Neutrophil (primary cell): ENCODE measurements at regions not wholly inside any gene's neighbourhood (a gene's known extent, or its start where the extent isn't known, plus 50 kb on each side); places are given as distances from the start of the nearest gene placed in this dataset.

Source experiments
- H3K27ac ChIP-seq: fragments of 200-600 bp; sonication (generic); 2 replicates; pipeline ENCODE4 v1.5.1; 2016; ENCODE audit warnings: mild to moderate bottlenecking, moderate library complexity
- H3K27me3 ChIP-seq: fragments of 200-600 bp; sonication (generic); 2 replicates; pipeline ENCODE4 v1.6.0; 2016; ENCODE audit warnings: mild to moderate bottlenecking
- H3K36me3 ChIP-seq: fragments of 200-600 bp; sonication (generic); 2 replicates; pipeline ENCODE4 v1.5.1; 2017
- H3K4me1 ChIP-seq, 2 experiments: fragments of 200-600 bp in 1 of 2; sonication (generic) in 1 of 2; 1 replicate in 1 of 2; 2 replicates in 1 of 2; pipeline versions ENCODE4 v1.5.1 to v1.6.1; 2013 to 2016; ENCODE audit warnings: low read depth in 1 of 2, low read length in 1 of 2, mild to moderate bottlenecking in 1 of 2, moderate library complexity in 1 of 2; ENCODE audit not compliant: control insufficient read depth in 1 of 2, insufficient read depth in 1 of 2
- H3K4me3 ChIP-seq, 2 experiments: fragments of 200-600 bp in 1 of 2; sonication (generic) in 1 of 2; 1 replicate in 1 of 2; 2 replicates in 1 of 2; pipeline ENCODE4 v1.5.1; 2013 to 2016; ENCODE audit warnings: low read depth in 1 of 2, low read length in 1 of 2, mild to moderate bottlenecking in 1 of 2, moderate library complexity in 1 of 2
- H3K9me3 ChIP-seq: fragments of 200-600 bp; sonication (generic); 2 replicates; pipeline ENCODE4 v1.5.1; 2016
- CTCF ChIP-seq: fragments of 200-600 bp; sonication (generic); IDR thresholded peaks from 2 replicates; pipeline ENCODE4 v1.5.1; 2016; ENCODE audit warnings: antibody characterized with exemption

- TF ChIP-seq CTCF = no peak
- H3K9me3 ChIP-seq = no peaks in the 10 kb centered on the region
- H3K4me3 ChIP-seq = no peak overlapping the region
- no peaks in the 10 kb centered on the region for H3K36me3 ChIP-seq
- H3K27me3 ChIP-seq = no peaks in the 10 kb centered on the region
- H3K4me1 ChIP-seq = no peaks in the 10 kb centered on the region
- H3K27ac ChIP-seq = no peak overlapping the region
Observed at GRCh38 chr10:80741278-80741677, 203.6 kb downstream of the SH2D4B start.

DNA sequence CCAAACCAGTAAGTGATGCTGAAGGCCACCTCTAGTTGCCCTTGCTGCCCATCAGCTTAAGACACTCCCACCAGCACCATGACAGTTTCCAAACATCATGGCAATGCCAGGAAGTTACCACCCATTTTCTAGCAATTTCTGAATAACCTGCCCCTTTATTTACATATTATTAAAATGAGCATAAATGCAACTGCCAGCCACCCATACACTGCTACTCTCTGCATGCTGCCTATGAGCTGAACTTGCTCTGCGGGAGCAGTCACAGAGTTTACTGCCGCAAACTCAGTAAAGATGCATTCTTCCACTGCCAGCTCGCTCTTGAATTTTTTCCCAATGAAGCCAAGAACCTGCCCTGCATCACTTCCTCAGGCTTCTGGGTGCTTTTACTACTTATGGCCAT lies 212.6 kb downstream of the SH2D4B start:
- no peaks in the 10 kb centered on the region for H3K9me3 ChIP-seq
- no peaks in the 10 kb centered on the region for H3K27me3 ChIP-seq
- H3K36me3 ChIP-seq = no peaks in the 10 kb centered on the region
- no peak overlapping the region for H3K27ac ChIP-seq
- TF ChIP-seq CTCF = no peak
- H3K4me1 ChIP-seq = no peaks in the 10 kb centered on the region
- no peak overlapping the region for H3K4me3 ChIP-seq

DNA sequence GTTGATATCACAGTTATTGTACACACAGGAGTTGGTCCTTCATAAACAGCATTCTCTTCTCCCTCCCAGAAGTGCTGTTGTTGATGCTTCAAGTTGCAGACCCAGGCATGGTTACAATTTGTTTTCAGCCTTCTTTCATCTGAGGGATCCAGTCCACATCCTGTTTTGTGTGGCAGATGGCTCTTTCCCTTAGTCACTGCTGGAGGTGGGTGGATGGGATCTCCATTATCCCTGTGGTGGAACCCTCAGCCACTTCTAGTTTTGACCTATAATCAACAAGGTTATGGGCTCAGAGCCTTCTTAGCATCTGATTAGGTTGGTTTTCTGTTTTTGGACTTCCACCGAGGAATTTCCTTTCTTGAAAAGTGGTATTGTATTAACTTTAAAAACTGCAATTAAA lies 214.2 kb downstream of the SH2D4B start:
- no peak overlapping the region for H3K4me3 ChIP-seq
- H3K27ac ChIP-seq = no peak overlapping the region
- no peaks in the 10 kb centered on the region for H3K36me3 ChIP-seq
- no peaks in the 10 kb centered on the region for H3K4me1 ChIP-seq
- no peaks in the 10 kb centered on the region for H3K9me3 ChIP-seq
- no peak for TF ChIP-seq CTCF
- no peaks in the 10 kb centered on the region for H3K27me3 ChIP-seq

DNA sequence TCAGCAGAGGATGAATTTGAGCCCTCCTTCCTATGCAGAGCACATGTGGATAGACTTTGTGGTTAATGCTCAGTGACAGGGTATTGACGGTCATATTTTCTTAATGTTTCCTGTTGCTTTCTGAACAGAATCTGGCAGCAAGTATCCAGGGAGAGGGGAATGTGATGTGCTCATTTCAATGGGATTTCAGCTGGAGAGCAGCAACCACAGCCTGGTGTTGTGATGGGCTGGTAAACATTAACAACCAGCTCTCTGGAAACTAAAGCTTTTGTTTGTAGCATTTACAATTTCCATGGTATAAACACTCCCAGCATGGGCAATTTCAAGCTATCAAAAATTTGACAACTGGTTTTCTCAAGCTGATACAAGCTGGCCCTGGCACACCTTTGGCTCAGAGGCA lies 215.9 kb downstream of the SH2D4B start:
- H3K9me3 ChIP-seq = no peaks in the 10 kb centered on the region

GRCh38 chr10:80755893-80756292 lies 218.2 kb downstream of the SH2D4B start:
- TF ChIP-seq CTCF = no peak
- no peaks in the 10 kb centered on the region for H3K4me1 ChIP-seq

More for the DNA sequence above, 215.9 kb downstream of the SH2D4B start:
- Histone ChIP-seq H3K4me3 (no peak overlapping the region), H3K27me3 (no peaks in the 10 kb centered on the region), H3K27ac (no peak overlapping the region), H3K36me3 (no peaks in the 10 kb centered on the region), H3K4me1 (no peaks in the 10 kb centered on the region)
- no peak for TF ChIP-seq CTCF

DNA sequence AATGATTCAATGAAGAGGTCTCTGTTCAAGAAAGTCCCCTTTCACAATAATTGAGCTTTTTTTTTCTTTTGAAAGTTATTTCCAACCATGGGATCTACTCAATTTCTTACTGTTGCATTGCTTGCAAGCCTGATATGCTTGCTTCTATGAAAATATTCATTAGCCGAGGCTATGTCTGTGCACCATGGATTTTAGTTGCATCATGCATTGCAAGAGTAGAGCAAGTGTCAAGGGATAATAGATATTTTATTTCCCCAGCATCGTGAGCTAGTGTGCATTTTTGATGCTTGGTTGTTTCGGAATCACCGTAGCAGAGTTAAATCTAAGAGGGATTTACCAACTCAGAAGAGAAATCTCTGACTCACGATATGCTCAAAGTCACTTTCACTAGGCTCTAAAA lies 222.0 kb downstream of the SH2D4B start:
- Histone ChIP-seq H3K9me3 (no peaks in the 10 kb centered on the region), H3K27ac (no peak overlapping the region), H3K4me3 (no peak overlapping the region), H3K27me3 (no peaks in the 10 kb centered on the region), H3K4me1 (no peaks in the 10 kb centered on the region), H3K36me3 (no peaks in the 10 kb centered on the region)
- no peak for TF ChIP-seq CTCF

More at GRCh38 chr10:80755893-80756292, 218.2 kb downstream of the SH2D4B start:
- Histone ChIP-seq H3K4me3 (no peak overlapping the region), H3K9me3 (no peaks in the 10 kb centered on the region), H3K27me3 (no peaks in the 10 kb centered on the region), H3K36me3 (no peaks in the 10 kb centered on the region), H3K27ac (no peak overlapping the region)
